AG09319 (cell line): ENCODE measurements at regions not wholly inside any gene's neighbourhood (a gene's known extent, or its start where the extent isn't known, plus 50 kb on each side); places are given as distances from the start of the nearest gene placed in this dataset.

Source experiments
- DNase-seq: peaks from one replicate; pipeline ENCODE4 v3.0.0-alpha.2; 2010; ENCODE audit warnings: low read depth; ENCODE audit errors: extremely low read depth
- TF ChIP-seq, protein P1 (sequence below): IDR thresholded peaks from 2 replicates; pipeline ENCODE4 v1.5.1; 2011; ENCODE audit warnings: low read depth, mild to moderate bottlenecking, inconsistent platforms, low read length, moderate library complexity

DNA sequence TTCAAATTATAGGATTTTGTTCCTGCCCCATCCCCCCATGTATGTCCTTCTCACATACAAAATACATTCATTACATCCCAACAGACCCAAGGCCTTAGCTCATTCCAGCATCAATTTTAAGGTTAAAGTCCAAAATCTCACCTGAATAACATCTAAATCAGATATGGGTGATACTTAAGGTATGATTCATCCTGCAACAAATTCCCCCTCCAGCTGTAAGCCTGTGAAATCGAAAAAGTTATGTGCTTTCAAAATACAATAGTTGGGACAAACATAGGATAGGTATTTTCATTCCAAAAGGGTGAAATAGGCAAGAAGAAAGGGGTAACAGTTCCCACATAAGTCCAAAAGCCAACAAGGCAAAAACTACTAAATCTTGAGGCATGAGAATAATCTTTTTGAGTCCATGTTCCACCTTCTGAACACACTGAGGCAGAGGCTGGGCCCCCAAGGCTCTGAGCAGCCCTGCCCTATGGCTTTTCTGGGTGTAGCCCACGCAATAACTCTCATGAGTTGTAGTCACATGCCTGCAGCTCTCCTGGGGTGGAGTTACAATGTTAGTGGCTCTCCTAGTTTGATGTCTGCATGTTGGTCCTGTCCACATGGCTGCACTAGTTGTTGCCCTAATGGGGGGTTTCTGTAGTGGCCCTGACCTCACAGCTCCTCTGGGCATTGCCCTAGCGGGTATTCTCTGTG is 243.9 kb upstream of the SMARCA2 start:
- DNase-seq: no peak
- TF ChIP-seq, protein P1, sequence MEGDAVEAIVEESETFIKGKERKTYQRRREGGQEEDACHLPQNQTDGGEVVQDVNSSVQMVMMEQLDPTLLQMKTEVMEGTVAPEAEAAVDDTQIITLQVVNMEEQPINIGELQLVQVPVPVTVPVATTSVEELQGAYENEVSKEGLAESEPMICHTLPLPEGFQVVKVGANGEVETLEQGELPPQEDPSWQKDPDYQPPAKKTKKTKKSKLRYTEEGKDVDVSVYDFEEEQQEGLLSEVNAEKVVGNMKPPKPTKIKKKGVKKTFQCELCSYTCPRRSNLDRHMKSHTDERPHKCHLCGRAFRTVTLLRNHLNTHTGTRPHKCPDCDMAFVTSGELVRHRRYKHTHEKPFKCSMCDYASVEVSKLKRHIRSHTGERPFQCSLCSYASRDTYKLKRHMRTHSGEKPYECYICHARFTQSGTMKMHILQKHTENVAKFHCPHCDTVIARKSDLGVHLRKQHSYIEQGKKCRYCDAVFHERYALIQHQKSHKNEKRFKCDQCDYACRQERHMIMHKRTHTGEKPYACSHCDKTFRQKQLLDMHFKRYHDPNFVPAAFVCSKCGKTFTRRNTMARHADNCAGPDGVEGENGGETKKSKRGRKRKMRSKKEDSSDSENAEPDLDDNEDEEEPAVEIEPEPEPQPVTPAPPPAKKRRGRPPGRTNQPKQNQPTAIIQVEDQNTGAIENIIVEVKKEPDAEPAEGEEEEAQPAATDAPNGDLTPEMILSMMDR: no peak

DNA sequence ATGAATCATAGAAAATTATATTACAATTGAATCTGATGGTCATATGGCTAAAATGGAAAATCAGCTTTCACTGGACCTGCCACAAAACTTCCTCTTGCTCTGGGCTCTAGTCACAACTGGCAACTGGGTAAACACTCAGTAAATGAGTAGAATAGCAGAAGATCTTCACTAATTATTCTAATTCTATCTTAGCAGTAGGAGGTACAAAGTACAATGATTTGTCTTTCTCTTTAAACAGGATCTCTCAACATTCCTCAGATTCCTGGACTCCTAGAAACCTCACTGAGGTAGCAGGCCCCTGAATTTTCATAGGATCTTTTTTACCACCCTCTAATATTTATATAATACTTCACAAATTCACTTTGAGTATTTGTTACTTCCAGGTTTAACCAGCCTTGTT is 239.9 kb upstream of the SMARCA2 start:
- no peak for DNase-seq
- TF ChIP-seq, protein P1: no peak

DNA sequence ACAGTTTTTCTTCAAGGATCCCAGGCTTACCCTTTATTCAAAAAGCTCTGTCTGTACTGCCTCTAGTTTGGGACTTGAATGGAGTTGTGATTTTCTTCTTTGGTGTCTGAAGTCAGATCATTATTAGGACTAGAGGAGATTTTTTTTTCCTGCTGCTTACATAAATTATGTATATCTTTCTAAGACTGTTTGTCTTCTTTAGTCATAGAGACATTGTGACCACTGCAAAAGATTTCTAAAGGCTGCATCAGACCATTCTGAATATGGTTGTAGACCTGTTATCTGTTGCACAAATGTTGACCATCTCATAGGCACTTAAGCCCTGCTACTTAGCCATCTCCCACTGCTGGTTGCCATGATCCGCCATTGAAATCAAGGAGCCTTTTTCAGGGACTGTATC is 238.5 kb upstream of the SMARCA2 start:
- TF ChIP-seq, protein P1: no peak
- no peak for DNase-seq

DNA sequence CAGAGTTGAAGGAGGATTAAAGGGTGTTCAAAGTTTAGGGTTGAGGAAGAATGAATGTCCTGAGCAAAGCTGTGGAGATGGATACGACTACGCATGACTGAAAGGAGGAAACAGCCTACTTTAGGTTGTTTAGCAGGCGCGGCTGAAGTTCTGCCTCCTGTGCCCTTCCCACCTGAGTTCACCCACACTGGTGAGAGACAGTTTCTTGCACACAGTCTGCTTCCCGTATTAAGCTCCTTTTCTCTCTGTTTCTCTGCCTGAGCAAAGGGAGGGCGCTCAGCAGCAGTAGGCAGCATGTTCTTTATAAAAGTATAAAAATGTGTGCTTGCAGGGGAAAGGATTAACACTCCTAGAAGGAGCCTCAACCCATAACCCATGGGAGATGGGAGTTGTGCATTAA is 224.0 kb upstream of the SMARCA2 start:
- TF ChIP-seq, protein P1: no peak
- no peak for DNase-seq

DNA sequence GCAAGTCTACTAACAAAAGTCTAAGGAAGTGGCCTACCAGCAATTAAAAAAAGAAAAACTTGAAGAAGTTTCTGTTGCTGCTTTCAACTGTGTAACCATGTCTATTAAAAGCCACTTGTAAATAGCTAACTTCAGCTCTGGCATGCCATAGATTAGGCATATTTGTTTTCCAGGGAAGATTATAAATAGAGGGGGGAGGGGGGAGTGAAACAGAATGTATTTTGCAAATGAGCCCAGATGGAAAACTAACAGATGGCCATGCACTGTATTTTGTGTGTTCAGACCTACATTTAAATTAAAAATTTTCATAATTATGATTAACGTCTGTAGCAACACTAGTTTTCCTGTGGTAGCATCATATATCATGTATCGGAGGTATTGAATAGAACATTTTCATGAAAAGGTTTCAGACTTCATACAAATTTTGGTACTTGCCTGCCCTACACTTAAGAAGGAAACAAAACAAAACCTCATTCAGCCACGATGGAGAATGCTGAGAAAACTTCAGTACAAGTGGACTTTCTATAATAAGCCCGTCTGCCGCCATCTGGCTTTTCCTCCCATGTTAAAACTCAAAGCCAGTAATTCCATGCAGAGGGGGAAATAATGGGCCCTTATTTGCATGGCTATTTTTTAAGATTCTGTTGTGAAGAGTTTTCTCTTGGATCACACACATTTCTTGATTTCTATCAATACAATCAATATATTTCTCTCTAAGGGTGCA is 220.4 kb upstream of the SMARCA2 start:
- TF ChIP-seq, protein P1: no peak
- DNase-seq: no peak

DNA sequence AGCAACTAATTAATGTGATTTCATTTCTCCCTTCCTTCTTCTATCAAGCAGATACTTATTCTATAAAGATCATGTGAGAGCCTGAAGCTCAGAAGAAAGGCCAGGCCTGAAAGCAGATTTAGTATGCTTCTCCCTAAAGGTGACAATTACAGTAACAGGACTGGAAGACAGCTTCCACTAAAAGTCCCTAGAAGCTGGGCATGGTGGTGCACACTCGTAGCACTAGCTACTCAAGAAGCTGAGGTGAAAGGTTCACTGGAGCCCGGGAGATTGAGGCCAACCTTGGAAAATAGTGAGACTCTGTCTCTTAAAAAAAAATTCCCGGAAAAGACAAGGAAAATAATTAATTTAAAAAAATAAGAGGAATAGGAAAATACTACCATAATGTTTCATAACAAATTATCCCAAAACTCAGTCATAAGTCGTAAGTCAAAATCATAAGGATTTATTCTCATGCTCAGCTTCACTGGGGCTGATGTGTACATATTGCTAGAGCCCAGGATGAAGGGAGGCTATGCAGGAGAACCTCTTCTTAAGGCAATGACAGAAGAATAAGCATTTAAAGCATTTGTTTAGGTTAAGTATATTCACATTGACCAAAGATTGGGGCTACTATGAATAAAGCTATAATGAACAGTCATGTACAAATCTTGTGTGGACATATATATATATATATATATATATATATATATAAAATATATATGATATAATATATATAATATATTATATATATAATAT is 210.8 kb upstream of the SMARCA2 start:
- TF ChIP-seq, protein P1: no peak
- no peak for DNase-seq

DNA sequence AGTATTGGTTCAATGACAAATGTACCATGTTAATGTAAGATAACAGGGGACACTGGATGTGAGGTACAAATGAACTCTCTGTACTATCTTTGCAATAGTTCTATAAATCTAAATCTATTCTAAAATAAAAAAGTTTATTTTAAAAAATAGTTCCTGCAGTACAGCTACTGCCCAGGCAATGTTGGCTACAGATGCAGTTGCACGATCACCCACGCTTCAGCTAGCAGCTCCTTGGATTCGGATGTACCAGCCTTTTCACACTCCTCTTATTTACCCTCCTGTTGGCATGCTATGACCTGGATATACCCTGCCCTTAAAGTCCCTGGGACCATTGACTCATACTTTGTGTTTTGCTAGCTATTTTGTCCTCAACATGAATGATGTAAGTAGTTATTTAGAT is 185.4 kb upstream of the SMARCA2 start:
- TF ChIP-seq, protein P1: no peak

More for the DNA sequence above, 185.4 kb upstream of the SMARCA2 start:
- no peak for DNase-seq
